GM23248 (cell line): ENCODE measurements at regions not wholly inside any gene's neighbourhood (a gene's known extent, or its start where the extent isn't known, plus 50 kb on each side); places are given as distances from the start of the nearest gene placed in this dataset.

Experiments
- EZH2 ChIP-seq: fragments of 200-600 bp; sonication (generic); IDR thresholded peaks from 2 replicates; pipeline ENCODE4 v1.6.1; 2018; ENCODE audit warnings: antibody characterized with exemption, mild to moderate bottlenecking; ENCODE audit not compliant: insufficient read depth, poor library complexity, severe bottlenecking
- EZH2phosphoT487 ChIP-seq: fragments of 200-600 bp; sonication (generic); IDR thresholded peaks from 2 replicates; pipeline ENCODE4 v1.6.1; 2018; ENCODE audit warnings: antibody characterized with exemption, moderate library complexity, mild to moderate bottlenecking, low read depth; ENCODE audit not compliant: insufficient read depth

DNA sequence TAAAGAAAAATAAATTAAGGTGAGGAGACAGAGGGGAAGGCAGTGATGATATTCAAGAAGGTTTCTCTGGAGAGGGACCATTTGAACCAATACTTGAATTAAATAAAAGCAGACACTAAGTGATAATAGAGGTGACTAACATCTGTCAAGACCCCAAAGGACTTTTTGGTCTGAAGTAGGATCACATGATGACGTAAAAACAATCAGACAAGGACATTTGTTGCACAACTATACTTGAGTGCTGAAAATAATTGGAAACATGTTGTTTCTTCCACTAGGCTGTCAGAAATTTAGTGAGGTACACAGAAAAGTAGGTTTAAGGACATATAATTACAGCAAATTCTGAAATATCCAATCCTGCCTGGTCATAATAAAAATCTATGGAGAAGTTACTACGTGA, 179.5 kb downstream of the WNT5A start:
- TF ChIP-seq EZH2phosphoT487 (no peak), EZH2 (no peak)
